Stomach smooth muscle (tissue), 2 donors: ENCODE measurements at regions not wholly inside any gene's neighbourhood (a gene's known extent, or its start where the extent isn't known, plus 50 kb on each side); places are given as distances from the start of the nearest gene placed in this dataset.

ENCODE experiments used
- H3K27ac ChIP-seq: one replicate; pipeline ENCODE4 v1.7.0; 2013; ENCODE audit warnings: mild to moderate bottlenecking, low read length, inconsistent platforms
- H3K27me3 ChIP-seq, 2 donors: one replicate each; pipeline ENCODE4 v1.7.0; 2013; ENCODE audit warnings: low read length in 2 of 2; ENCODE audit not compliant: insufficient read depth in 2 of 2, control insufficient read depth in 1 of 2
- H3K36me3 ChIP-seq, 2 donors: one replicate each; pipeline ENCODE4 v1.7.0; 2013; ENCODE audit warnings: low read length in 2 of 2; ENCODE audit not compliant: control insufficient read depth in 2 of 2, insufficient read depth in 2 of 2
- H3K4me1 ChIP-seq: one replicate; pipeline ENCODE4 v1.7.0; 2013; ENCODE audit warnings: low read length; ENCODE audit not compliant: control insufficient read depth, insufficient read depth
- H3K4me3 ChIP-seq, 2 donors: one replicate each; pipeline ENCODE4 v1.7.0; 2013; ENCODE audit warnings: low read length in 2 of 2
- H3K9ac ChIP-seq, 2 donors: one replicate each; pipeline ENCODE4 v1.7.0; 2013; ENCODE audit warnings: low read length in 2 of 2, mild to moderate bottlenecking in 1 of 2
- H3K9me3 ChIP-seq, 2 donors: one replicate each; pipeline ENCODE4 v1.7.0; 2013; ENCODE audit warnings: low read length in 2 of 2; ENCODE audit not compliant: control insufficient read depth in 2 of 2
- donor health status: healthy.
- donor health status: Pancreatic carcinoma.

DNA sequence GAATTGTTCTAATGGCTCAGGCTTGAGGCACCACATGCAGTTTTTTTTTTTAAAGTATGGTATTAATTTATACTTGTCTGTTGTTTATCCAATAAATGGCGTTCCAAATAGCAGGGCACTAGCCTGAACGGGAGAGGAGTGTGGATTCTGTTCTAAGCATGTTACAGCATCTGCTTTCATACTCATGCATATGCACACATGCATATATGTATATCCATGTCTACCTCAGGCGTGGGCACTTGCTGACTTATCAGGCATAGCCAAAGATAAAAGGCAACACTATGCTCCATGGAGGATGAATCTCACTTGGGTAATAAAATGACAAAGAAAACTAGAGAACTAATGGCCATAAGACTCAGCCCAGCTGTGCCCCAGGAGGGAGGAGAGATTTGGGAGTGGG lies 393.8 kb downstream of the GADD45G start:
- H3K4me1 ChIP-seq = peaks cover 63% of the 10 kb centered on the region
- H3K27me3 ChIP-seq = no peaks in the 10 kb centered on the region
- H3K9me3 ChIP-seq = no peaks in the 10 kb centered on the region
- no peak overlapping the region for H3K9ac ChIP-seq
- H3K27ac ChIP-seq = no peak overlapping the region
- no peak overlapping the region for H3K4me3 ChIP-seq
- no peaks in the 10 kb centered on the region for H3K36me3 ChIP-seq

DNA sequence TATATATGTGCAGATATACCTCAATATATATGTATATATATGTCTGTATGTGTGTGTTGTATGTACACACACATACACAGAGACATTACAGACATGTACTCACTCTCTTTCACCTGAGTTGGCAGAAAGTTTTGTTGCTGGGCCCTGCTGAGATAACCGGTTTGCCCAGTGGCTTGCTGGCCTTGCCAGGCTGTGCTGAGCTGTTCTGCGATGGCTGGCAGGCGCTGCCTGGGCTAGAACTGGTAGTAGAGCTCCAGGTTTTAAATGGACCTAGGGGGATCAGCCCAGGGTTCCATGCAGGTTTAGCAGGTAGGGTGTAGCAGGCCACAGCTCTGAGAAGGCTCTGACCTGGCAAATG lies 394.3 kb downstream of the GADD45G start:
- H3K9me3 ChIP-seq = no peaks in the 10 kb centered on the region
- H3K4me1 ChIP-seq = peaks cover 63% of the 10 kb centered on the region
- peak overlapping the region; percentile 13 to 62 for H3K9ac ChIP-seq
- H3K36me3 ChIP-seq = no peaks in the 10 kb centered on the region
- no peaks in the 10 kb centered on the region for H3K27me3 ChIP-seq
- H3K27ac ChIP-seq = peak overlapping the region; percentile 81
- H3K4me3 ChIP-seq = peak overlapping the region in 1 of 2 donors; percentile 66

DNA sequence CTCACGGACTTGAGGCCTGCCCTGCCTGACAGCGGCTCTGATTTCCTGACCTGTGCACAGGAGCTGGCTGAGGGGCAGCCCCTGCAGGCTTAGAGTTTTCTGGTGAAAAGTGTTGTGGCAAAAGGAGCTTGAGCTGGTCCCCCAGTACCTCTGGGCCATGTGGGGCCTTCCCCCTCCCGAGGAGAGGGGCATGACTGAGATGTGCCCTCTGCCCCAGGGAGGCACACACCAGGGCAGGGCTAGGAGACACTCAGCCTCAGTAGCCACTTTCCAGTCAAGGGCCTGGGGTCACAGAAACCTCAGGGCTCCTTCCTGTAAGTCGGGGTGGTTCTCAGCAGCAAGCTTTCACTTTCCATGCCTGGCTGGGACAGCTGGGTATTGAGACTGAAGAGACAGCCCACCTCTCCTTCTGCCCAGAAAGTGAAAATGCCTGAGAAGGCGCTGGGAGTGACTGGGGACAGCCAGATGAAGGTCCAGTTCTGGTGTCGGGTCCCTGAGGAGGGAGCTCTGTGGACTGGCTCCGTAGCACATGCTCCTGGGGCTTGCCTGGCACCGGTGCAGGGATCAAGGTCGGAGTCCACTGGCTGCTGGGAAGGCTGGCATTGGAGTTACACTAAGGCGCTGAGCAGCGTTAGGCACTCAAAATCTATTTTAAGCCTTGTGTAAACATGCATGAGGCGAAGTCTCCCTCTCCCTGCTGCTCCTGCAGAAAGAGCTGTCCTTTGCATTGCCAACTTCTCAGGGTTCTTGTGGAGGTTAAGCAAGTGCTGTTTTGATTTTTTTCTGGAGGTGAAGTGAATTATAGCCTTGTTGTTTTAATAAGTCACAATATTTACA lies 394.9 kb downstream of the GADD45G start:
- Histone ChIP-seq H3K9me3 (no peaks in the 10 kb centered on the region), H3K9ac (peak overlapping the region; percentile 51 to 62), H3K4me3 (peak overlapping the region; percentile 58 to 66), H3K27me3 (no peaks in the 10 kb centered on the region), H3K4me1 (peaks cover 62% of the 10 kb centered on the region), H3K36me3 (no peaks in the 10 kb centered on the region), H3K27ac (peak overlapping the region; percentile 81)

DNA sequence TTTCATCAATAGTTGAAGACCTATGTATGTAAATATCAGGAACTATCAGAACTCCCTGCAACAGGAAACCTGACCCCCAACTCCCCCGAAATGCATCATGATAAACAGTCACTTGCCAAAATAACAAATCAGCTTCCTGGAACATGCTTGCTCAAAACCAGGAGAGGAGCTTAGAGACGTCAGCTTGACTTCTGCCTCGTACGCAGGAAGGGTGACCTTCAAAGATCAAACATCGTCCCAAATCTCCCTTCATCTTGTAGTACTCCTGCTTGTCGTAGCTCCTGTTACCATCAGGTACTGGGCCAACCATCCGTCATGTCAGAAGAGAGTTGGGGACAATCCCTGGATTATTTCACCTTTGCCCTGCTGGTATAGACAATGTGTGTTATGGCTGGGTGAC lies 396.1 kb downstream of the GADD45G start:
- peak overlapping the region; percentile 22 to 58 for H3K4me3 ChIP-seq
- H3K27ac ChIP-seq = peak overlapping the region; percentile 81
- peaks cover 57% of the 10 kb centered on the region for H3K4me1 ChIP-seq
- H3K27me3 ChIP-seq = no peaks in the 10 kb centered on the region
- H3K9ac ChIP-seq = no peak overlapping the region
- no peaks in the 10 kb centered on the region for H3K36me3 ChIP-seq
- H3K9me3 ChIP-seq = peaks cover 0 to 4% of the 10 kb centered on the region in 2 donors

DNA sequence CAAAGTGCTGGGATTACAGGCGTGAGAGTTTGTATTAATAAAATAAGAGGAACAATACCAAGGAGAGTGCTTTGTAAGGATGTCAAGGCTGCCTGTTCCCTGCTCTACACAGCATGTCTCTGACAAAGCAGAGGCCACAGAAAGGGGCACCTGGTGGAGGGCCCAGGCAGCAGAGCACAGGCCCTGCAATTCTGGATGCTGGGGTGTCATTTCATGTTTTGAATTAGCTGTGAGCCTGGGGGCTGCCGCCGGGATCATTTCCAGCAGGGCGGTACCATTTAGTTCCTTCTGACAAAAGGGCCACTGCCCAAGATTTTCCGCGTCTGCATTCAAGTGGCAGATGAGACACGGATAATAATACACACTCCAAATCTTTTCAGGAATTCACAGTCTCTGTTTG lies 396.9 kb downstream of the GADD45G start:
- Histone ChIP-seq H3K9me3 (peaks cover 0 to 4% of the 10 kb centered on the region in 2 donors), H3K27me3 (no peaks in the 10 kb centered on the region), H3K36me3 (no peaks in the 10 kb centered on the region), H3K4me3 (no peak overlapping the region), H3K9ac (no peak overlapping the region), H3K27ac (peak overlapping the region; percentile 53), H3K4me1 (peaks cover 57% of the 10 kb centered on the region)

DNA sequence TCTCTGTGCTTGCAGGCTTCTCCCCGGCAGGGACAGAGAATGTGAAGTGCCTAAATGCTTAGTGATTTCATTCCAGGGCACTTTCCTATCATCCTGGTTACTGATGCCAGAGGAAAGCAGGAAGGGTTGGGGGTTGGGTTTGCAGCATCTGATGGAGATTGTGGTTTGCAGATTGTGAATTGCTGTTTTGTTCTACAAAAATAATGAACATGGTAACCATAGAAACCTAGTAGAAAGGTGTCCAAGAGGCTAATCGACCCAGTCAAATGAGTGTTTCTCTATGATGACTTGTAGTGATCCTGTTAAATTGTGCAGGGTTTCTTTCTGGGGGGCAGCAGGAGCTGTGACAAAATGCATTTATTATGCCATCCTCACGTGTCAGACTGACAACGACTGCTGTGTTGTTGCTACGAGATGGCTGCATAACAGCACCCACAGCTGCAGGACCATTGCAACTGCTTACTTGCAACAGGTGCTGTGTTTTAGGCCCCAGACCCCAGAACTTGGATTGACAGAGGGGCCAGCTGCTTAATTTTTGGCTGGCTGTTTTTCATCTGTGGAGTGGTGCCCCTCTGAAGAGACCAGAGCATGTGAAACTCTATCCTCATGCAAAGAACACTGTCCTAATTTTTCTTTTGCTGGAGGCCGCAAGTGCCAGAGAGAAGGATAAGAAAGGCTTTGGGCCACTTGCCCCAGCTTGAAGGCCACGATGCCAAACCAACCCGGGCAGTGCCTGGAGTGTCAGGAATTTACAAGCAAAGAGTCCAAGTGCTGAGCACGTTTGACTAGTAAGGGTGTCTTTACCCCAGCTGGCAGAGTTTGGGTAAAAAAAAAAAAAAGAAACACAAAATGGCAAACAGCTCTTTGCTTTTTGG lies 397.8 kb downstream of the GADD45G start:
- H3K9me3 ChIP-seq = peaks cover 0 to 4% of the 10 kb centered on the region in 2 donors
- H3K4me1 ChIP-seq = peaks cover 63% of the 10 kb centered on the region
- no peaks in the 10 kb centered on the region for H3K27me3 ChIP-seq
- no peak overlapping the region for H3K9ac ChIP-seq
- H3K4me3 ChIP-seq = peak overlapping the region in 1 of 2 donors; percentile 29
- peak overlapping the region; percentile 53 for H3K27ac ChIP-seq
- H3K36me3 ChIP-seq = no peaks in the 10 kb centered on the region

DNA sequence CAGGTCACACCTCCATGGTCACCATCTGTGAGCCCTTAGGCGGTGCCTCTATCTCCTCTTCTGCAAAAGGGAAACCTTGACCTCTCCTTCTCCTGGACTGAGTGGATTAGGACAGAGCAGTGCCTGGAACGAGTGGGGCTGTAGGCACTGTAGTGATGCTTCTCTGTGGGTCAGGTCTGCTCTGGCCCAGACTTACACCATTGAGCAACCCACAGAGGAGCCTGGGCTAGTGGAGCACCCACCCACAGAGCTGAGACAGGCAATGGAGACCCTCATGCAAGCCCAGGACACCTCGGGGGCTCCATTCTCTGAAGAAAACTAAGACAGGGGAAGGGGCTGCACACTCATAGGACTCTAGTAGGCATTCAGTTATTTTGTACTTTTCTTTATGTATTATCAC lies 400.6 kb downstream of the GADD45G start:
- Histone ChIP-seq H3K4me3 (no peak overlapping the region), H3K4me1 (peaks cover 50% of the 10 kb centered on the region), H3K9ac (no peak overlapping the region), H3K36me3 (no peaks in the 10 kb centered on the region), H3K27ac (no peak overlapping the region), H3K27me3 (no peaks in the 10 kb centered on the region), H3K9me3 (peaks cover 0 to 4% of the 10 kb centered on the region in 2 donors)

DNA sequence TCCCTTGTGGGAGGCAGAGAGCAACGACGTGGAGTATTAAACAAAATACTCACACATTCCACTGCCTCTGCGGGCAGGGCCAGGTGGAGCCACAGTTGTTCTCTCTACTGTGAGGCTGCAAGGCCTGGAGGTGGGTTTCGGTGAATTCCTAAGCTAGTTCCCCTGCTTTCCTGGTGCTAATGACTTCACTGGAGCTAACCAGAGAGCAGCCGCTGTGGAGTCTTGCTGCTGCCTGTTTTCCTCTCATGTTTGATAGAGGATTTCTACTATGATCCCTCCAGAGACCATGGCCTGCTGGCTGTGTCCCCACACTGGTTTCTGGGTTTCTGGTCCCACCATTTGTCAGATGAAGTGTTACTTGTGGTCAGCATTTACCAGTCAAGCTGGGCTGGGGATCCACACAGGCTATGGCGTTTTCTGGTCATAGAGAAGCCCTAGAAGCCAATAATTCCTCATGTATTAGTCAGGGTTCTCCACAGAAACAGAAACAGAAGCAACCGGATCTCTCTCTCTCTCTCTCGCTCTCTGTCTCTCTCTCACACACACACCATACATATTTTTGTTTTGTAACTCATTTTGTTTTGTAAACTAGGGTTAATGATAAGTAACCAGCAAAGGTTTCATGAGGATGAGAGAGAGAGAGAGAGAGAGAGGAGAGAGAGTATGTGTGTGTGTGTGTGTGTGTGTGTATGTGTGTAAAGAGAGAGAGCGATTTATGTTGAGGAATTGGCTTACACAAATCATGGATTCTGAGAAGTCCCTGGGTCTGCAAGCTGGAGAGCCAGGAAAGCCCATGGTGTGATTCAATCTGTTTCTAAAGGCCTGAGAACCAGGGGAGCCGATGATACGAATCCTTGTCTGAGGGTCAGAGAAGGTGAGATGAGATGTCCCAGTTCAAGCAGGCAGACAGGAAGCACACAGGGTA lies 403.0 kb downstream of the GADD45G start:
- no peaks in the 10 kb centered on the region for H3K27me3 ChIP-seq
- no peaks in the 10 kb centered on the region for H3K36me3 ChIP-seq
- peaks cover 0 to 4% of the 10 kb centered on the region in 2 donors for H3K9me3 ChIP-seq
- H3K27ac ChIP-seq = peak overlapping the region; percentile 37
- H3K9ac ChIP-seq = peak overlapping the region; percentile 6 to 29
- peak overlapping the region in 1 of 2 donors; percentile 32 for H3K4me3 ChIP-seq
- H3K4me1 ChIP-seq = peaks cover 29% of the 10 kb centered on the region

DNA sequence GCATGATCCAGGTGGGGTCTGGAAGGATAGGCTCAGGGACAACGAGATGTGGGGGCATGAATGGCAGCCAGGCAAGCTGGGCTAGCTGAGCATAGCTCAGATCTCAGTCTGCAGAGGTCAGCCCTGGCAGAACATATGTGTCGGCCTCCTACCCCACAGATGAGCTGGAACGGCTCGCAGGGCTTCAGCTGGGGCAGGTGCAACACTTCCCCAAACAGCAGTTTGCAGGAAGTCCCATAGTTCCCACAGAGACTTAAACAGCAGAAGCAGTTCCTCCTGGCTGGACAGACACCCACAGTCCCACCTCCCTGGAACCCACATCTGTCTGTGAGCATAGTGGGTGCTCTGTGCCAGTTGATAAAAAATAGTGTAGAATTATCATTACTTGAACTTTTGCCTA lies 404.6 kb downstream of the GADD45G start:
- H3K4me3 ChIP-seq = no peak overlapping the region
- H3K4me1 ChIP-seq = peaks cover 14% of the 10 kb centered on the region
- H3K36me3 ChIP-seq = no peaks in the 10 kb centered on the region
- no peaks in the 10 kb centered on the region for H3K27me3 ChIP-seq
- H3K9me3 ChIP-seq = peaks cover 0 to 4% of the 10 kb centered on the region in 2 donors
- no peak overlapping the region for H3K9ac ChIP-seq
- no peak overlapping the region for H3K27ac ChIP-seq

DNA sequence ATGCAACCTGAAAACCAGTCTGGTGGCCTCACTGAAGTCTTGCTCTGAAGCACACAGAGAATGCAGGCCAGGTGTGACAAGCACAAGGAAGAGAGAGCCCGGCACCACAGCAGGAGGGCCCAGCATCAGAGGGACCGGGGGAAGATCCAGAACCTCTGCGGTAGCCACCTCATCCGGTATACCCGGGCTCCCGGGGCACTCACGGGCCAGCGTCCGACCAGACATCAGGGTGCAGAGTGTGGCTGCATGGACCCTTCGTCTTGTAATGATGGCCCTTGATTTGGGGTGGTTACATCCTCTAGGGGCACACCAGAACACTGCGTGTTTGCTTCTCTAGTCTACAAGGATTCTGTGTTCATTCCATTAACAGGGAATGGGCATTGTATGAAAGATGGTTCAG lies 406.0 kb downstream of the GADD45G start:
- Histone ChIP-seq H3K4me1 (peaks cover 13% of the 10 kb centered on the region), H3K27ac (no peak overlapping the region), H3K36me3 (no peaks in the 10 kb centered on the region), H3K27me3 (no peaks in the 10 kb centered on the region), H3K9me3 (no peaks in the 10 kb centered on the region), H3K4me3 (no peak overlapping the region), H3K9ac (no peak overlapping the region)
